Naive B cell (primary cell): ENCODE measurements at regions not wholly inside any gene's neighbourhood (a gene's known extent, or its start where the extent isn't known, plus 50 kb on each side); places are given as distances from the start of the nearest gene placed in this dataset.
A peak's percentile ranks its signal among the peaks of the same experiment; 100 is the strongest.

Source experiments
- ATAC-seq, 2 donors: fragments of 150-1000 bp; cut with Tn5 transposase; 2 replicates each; pipeline ENCODE4 v1.10.0; 2021; ENCODE audit warnings: low read depth in 2 of 2, mild to moderate bottlenecking in 2 of 2, moderate library complexity in 2 of 2
- DNase-seq: peaks from one replicate; pipeline ENCODE4 v3.0.0; 2022
- H3K27ac Mint-ChIP-seq, 6 donors: one replicate each; pipeline ENCODE4 v1.8.0; 2020 to 2022; ENCODE audit warnings: mild to moderate bottlenecking in 6 of 6, mixed read lengths in 6 of 6, moderate library complexity in 5 of 6, inconsistent platforms in 2 of 6
- H3K27me3 Mint-ChIP-seq, 3 donors: one replicate each; pipeline ENCODE4 v1.8.0; 2021 to 2022; ENCODE audit warnings: mixed read lengths in 3 of 3, mild to moderate bottlenecking in 1 of 3
- H3K36me3 Mint-ChIP-seq, 2 donors: one replicate each; pipeline ENCODE4 v1.8.0; 2020 to 2022; ENCODE audit warnings: mixed read lengths in 2 of 2, inconsistent platforms in 1 of 2, mild to moderate bottlenecking in 1 of 2
- H3K4me1 Mint-ChIP-seq, 3 donors: one replicate each; pipeline ENCODE4 v1.8.0; 2020 to 2022; ENCODE audit warnings: mixed read lengths in 3 of 3, inconsistent platforms in 1 of 3, mild to moderate bottlenecking in 1 of 3, moderate library complexity in 1 of 3
- H3K4me3 Mint-ChIP-seq, 8 donors: one replicate each; pipeline ENCODE4 v1.8.0; 2020 to 2022; ENCODE audit warnings: mild to moderate bottlenecking in 8 of 8, mixed read lengths in 8 of 8, moderate library complexity in 8 of 8, inconsistent platforms in 2 of 8
- H3K9me3 Mint-ChIP-seq, 7 donors: one replicate each; pipeline ENCODE4 v1.8.0; 2020 to 2022; ENCODE audit warnings: mixed read lengths in 7 of 7, mild to moderate bottlenecking in 5 of 7, inconsistent platforms in 2 of 7, moderate library complexity in 1 of 7

DNA sequence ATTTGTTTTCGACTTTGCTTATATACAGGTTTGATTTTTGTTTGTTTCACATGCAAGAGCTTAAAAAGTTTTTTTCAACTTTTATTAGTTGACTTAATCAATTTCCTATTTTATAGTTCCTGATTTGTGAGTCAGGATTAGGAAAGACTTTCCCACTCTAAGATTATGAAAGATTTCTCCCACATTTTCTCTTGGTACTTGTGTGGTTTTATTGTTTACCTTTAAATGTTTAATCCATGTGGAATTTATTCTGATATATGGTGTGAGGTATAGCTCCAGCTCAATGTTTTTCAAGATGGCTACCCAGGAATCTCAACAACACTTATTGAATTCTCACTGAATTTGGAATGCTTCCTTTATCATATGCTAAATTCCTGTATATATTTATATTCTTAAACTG is 117.8 kb upstream of the LGALSL start:
- peaks cover 8 to 17% (median 8%) of the 10 kb centered on the region in 3 donors for H3K27me3 Mint-ChIP-seq
- no peaks in the 10 kb centered on the region for H3K4me1 Mint-ChIP-seq
- no peak overlapping the region for H3K4me3 Mint-ChIP-seq
- no peak for ATAC-seq
- no peak overlapping the region for H3K27ac Mint-ChIP-seq
- H3K9me3 Mint-ChIP-seq = peaks cover 0 to 2% (median 0%) of the 10 kb centered on the region in 7 donors
- DNase-seq = no peak
- no peaks in the 10 kb centered on the region for H3K36me3 Mint-ChIP-seq

GRCh38 chr2:64337314-64337713 is 116.6 kb upstream of the LGALSL start:
- H3K4me3 Mint-ChIP-seq = no peak overlapping the region
- peaks cover 0 to 2% (median 0%) of the 10 kb centered on the region in 7 donors for H3K9me3 Mint-ChIP-seq
- H3K36me3 Mint-ChIP-seq = no peaks in the 10 kb centered on the region
- no peak overlapping the region for H3K27ac Mint-ChIP-seq
- no peak for DNase-seq
- ATAC-seq = no peak
- H3K4me1 Mint-ChIP-seq = no peaks in the 10 kb centered on the region
- peaks cover 8 to 17% (median 8%) of the 10 kb centered on the region in 3 donors for H3K27me3 Mint-ChIP-seq

DNA sequence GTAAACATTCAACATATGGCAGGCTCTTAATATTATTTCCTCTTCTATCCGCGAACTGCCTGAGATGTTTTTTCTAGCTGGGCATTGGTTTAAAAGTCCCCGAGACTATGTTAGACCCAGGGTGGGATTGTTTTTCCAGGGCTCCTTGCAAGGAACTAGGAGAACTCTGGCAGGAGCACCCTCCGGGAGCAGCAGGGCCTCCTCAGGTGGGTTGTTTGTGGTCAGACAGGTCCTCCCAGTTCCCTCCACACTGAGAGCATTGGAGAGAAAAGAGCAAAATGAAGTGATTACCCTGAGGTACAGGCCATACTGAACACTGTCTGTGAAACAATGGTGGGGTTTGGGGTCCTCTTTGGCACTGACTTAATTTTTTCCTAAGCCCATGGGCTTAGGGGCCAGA is 115.9 kb upstream of the LGALSL start:
- no peak for DNase-seq
- Mint-ChIP-seq H3K4me3 (no peak overlapping the region), H3K4me1 (no peaks in the 10 kb centered on the region), H3K27ac (no peak overlapping the region), H3K9me3 (peaks cover 0 to under 1% (median 0%) of the 10 kb centered on the region in 7 donors), H3K27me3 (peaks cover 8 to 17% (median 8%) of the 10 kb centered on the region in 3 donors), H3K36me3 (no peaks in the 10 kb centered on the region)
- ATAC-seq = no peak

- H3K9me3 Mint-ChIP-seq = no peaks in the 10 kb centered on the region
- H3K27me3 Mint-ChIP-seq = peaks cover 8 to 17% (median 8%) of the 10 kb centered on the region in 3 donors
- no peaks in the 10 kb centered on the region for H3K36me3 Mint-ChIP-seq
- H3K4me1 Mint-ChIP-seq = no peaks in the 10 kb centered on the region
- DNase-seq = no peak
- no peak overlapping the region for H3K4me3 Mint-ChIP-seq
- H3K27ac Mint-ChIP-seq = no peak overlapping the region
- ATAC-seq = no peak
These were observed 115.0 kb upstream of the LGALSL start for GRCh38 chr2:64338910-64339500.

DNA sequence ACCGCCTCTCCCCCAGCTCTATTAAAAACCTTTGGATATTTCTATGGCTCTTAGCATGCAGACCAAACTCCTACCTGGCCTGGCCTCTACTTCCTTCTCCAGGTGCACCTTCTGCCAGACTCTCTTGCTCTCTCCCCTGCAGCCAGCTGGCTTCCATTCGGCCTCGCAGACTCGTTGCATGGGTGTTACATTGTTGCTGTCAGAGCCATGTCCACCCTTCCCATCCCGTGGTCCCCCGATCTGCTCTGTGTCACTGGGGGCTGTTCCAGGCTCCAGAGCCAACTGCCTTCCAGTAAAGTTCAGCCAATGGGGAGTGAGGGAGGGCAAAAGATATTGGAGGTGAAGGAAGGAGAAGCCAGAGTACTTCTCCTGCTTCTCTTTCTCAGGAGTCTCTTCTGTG is 112.5 kb upstream of the LGALSL start:
- Mint-ChIP-seq H3K4me3 (no peak overlapping the region), H3K36me3 (no peaks in the 10 kb centered on the region), H3K4me1 (no peaks in the 10 kb centered on the region), H3K27ac (no peak overlapping the region), H3K9me3 (no peaks in the 10 kb centered on the region), H3K27me3 (peaks cover 8 to 26% (median 11%) of the 10 kb centered on the region in 3 donors)
- ATAC-seq = no peak
- no peak for DNase-seq

DNA sequence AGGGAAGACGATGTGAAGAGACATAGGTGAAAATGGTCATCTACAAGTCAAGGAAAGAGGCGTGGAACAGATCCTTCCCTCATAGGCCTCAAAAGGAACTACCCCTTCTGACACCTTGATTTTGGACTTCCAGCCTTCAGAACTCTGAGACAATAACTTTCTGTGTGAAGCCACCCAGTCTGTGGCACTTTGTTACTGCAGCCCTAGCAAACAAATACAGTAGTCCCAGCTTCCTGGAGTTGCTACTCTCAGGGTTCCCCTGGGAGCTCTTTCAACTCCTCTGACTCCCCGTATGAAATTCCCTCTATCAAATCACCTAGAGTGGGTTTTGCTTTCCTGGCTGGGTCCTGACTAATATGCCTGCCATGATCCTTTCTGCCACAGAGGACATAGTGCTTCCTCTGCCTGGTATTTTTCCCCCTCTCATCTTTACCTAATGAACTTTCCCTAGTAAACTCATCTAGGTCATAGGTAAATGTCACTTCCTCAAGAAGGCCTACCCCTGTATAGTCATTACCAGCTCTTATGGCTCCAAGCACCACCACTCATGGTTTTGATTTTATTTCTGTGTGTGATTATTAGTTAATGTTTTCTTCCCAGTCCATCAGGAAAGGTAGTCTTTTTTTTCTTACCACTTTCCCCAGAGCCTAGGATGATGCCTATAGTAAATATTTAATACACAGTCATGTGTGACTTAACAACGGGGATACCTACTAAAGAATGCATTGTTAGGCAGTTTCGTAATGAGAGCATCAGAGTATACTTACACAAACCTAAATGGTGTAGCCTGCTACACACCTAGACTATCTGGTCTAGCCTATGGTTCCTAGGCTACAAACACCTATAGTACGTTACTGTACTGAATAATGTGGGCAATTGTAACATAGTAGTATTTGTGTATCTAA is 111.5 kb upstream of the LGALSL start:
- Mint-ChIP-seq H3K4me1 (no peaks in the 10 kb centered on the region), H3K27ac (peak overlapping the region in 1 of 6 donors; percentile 7), H3K27me3 (peaks cover 8 to 26% (median 11%) of the 10 kb centered on the region in 3 donors), H3K4me3 (no peak overlapping the region), H3K36me3 (no peaks in the 10 kb centered on the region), H3K9me3 (no peaks in the 10 kb centered on the region)
- DNase-seq = no peak
- no peak for ATAC-seq

- ATAC-seq = no peak
- Mint-ChIP-seq H3K9me3 (no peaks in the 10 kb centered on the region), H3K27ac (no peak overlapping the region)
These were observed 108.9 kb upstream of the LGALSL start for GRCh38 chr2:64344999-64345576.

GRCh38 chr2:64345998-64346397 is 108.0 kb upstream of the LGALSL start:
- ATAC-seq (no peak), DNase-seq (no peak)
- H3K27me3 Mint-ChIP-seq = peaks cover 0 to 12% (median 10%) of the 10 kb centered on the region in 3 donors
- H3K36me3 Mint-ChIP-seq = no peaks in the 10 kb centered on the region
- no peaks in the 10 kb centered on the region for H3K4me1 Mint-ChIP-seq
- no peak overlapping the region for H3K27ac Mint-ChIP-seq
- H3K9me3 Mint-ChIP-seq = no peaks in the 10 kb centered on the region
- no peak overlapping the region for H3K4me3 Mint-ChIP-seq

More at GRCh38 chr2:64344999-64345576, 108.9 kb upstream of the LGALSL start:
- DNase-seq = no peak
- no peaks in the 10 kb centered on the region for H3K36me3 Mint-ChIP-seq
- peaks cover 7 to 19% (median 16%) of the 10 kb centered on the region in 3 donors for H3K27me3 Mint-ChIP-seq
- H3K4me1 Mint-ChIP-seq = no peaks in the 10 kb centered on the region
- no peak overlapping the region for H3K4me3 Mint-ChIP-seq

DNA sequence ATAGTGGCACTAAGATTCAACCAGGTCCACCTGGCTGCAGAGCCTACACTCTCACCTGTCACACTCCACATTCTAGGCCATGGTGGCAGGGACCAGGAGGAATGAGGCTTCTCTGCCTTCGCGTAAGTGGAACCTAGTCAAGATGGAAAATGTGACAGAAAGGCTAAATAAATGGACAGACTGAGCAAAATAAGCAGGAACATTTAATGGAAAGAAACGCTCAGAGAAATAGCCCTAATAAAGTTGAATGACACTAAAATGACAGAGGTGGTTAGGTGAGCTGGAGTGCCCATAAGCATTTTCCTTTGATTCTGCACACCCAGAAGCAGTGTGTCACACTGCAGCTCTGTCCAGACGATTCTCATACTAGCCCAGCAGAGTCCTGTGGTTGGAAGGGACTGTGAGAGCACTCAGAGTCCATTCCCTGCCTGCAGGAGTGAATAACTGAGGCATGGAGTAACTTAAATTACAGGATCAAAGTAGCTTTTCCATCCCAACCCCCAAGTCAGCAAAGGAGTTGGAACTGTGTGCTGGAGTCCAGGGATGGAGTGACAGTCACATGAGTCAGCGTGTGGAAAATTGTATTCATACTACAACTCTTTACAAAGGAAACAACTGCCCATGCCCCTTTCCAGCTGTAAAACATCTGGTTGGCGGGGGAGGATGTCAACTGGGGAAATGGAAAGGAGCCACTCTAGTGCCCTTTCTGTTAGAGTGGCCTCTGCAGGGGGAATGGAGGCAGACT is 105.4 kb upstream of the LGALSL start:
- no peak for ATAC-seq

GRCh38 chr2:64349131-64349530 is 104.8 kb upstream of the LGALSL start:
- DNase-seq (no peak), ATAC-seq (no peak)
- H3K27ac Mint-ChIP-seq = peak overlapping the region in 1 of 6 donors; percentile 16
- H3K9me3 Mint-ChIP-seq = peaks cover 0 to 20% (median 7%) of the 10 kb centered on the region in 7 donors
- H3K27me3 Mint-ChIP-seq = peaks cover 4 to 12% (median 9%) of the 10 kb centered on the region in 3 donors
- peaks cover 7 to 13% of the 10 kb centered on the region in 2 donors for H3K36me3 Mint-ChIP-seq
- H3K4me1 Mint-ChIP-seq = no peaks in the 10 kb centered on the region
- no peak overlapping the region for H3K4me3 Mint-ChIP-seq

More for the DNA sequence above, 105.4 kb upstream of the LGALSL start:
- no peak overlapping the region for H3K27ac Mint-ChIP-seq
- H3K9me3 Mint-ChIP-seq = peaks cover 0 to 19% (median 7%) of the 10 kb centered on the region in 7 donors
- H3K36me3 Mint-ChIP-seq = peaks cover 7 to 13% of the 10 kb centered on the region in 2 donors
- H3K27me3 Mint-ChIP-seq = peaks cover 0 to 12% (median 9%) of the 10 kb centered on the region in 3 donors
- H3K4me1 Mint-ChIP-seq = no peaks in the 10 kb centered on the region
- DNase-seq = no peak
- H3K4me3 Mint-ChIP-seq = no peak overlapping the region

- ATAC-seq (no peak), DNase-seq (no peak)
- Mint-ChIP-seq H3K27ac (no peak overlapping the region), H3K4me1 (no peaks in the 10 kb centered on the region), H3K36me3 (peaks cover 7 to 13% of the 10 kb centered on the region in 2 donors), H3K9me3 (peaks cover 0 to 20% (median 7%) of the 10 kb centered on the region in 7 donors), H3K4me3 (no peak overlapping the region), H3K27me3 (peaks cover 13 to 18% (median 14%) of the 10 kb centered on the region in 3 donors)
These were observed 103.0 kb upstream of the LGALSL start for GRCh38 chr2:64350996-64351395.

GRCh38 chr2:64352292-64352691 is 101.7 kb upstream of the LGALSL start:
- ATAC-seq (no peak), DNase-seq (no peak)
- Mint-ChIP-seq H3K36me3 (peaks cover 7 to 13% of the 10 kb centered on the region in 2 donors), H3K27ac (no peak overlapping the region), H3K27me3 (peaks cover 25 to 29% (median 25%) of the 10 kb centered on the region in 3 donors), H3K4me1 (no peaks in the 10 kb centered on the region), H3K9me3 (peaks cover 0 to 20% (median 7%) of the 10 kb centered on the region in 7 donors), H3K4me3 (no peak overlapping the region)
